WTC11 (cell line): ENCODE measurements at regions not wholly inside any gene's neighbourhood (a gene's known extent, or its start where the extent isn't known, plus 50 kb on each side); places are given as distances from the start of the nearest gene placed in this dataset.
"Not testable (repeated sequence)": the region's sequence is repeated elsewhere in the genome, so short reads cannot be mapped to it uniquely, and the experiment has no call there.

ENCODE experiments used
- ATAC-seq: fragments of 200-7000 bp; cut with Tn5 transposase; 2 replicates; pipeline ENCODE4 v1.10.0; 2021; ENCODE audit warnings: mild to moderate bottlenecking, moderate library complexity
- CTCF ChIA-PET: fragments of 300-600 bp; sonication (Branson Sonifier 250); formaldehyde crosslinking; loops from one replicate; lab custom pipeline; 2021; ENCODE audit warnings: antibody characterized with exemption; lab: Charles Lee
- POLR2A ChIA-PET: fragments of 350-600 bp; sonication (Branson Sonifier 250); formaldehyde crosslinking; loops from one replicate; lab custom pipeline; 2021; ENCODE audit warnings: antibody characterized with exemption; lab: Charles Lee
- DNase-seq: peaks from one replicate; pipeline ENCODE4 v3.0.0; 2021; ENCODE audit warnings: low spot score
- H3K27ac Mint-ChIP-seq: 2 replicates; pipeline ENCODE4 v1.8.0; 2021; ENCODE audit warnings: mixed read lengths
- H3K27me3 Mint-ChIP-seq: 2 replicates; pipeline ENCODE4 v1.8.0; 2021; ENCODE audit warnings: low read depth, mild to moderate bottlenecking, moderate library complexity, mixed read lengths
- H3K36me3 Mint-ChIP-seq: 2 replicates; pipeline ENCODE4 v1.8.0; 2021; ENCODE audit warnings: mixed read lengths
- H3K4me1 Mint-ChIP-seq: 2 replicates; pipeline ENCODE4 v1.8.0; 2022; ENCODE audit warnings: mixed read lengths
- H3K4me3 Mint-ChIP-seq: 2 replicates; pipeline ENCODE4 v1.8.0; 2021; ENCODE audit warnings: mild to moderate bottlenecking, moderate library complexity, mixed read lengths
- H3K9me3 Mint-ChIP-seq: 2 replicates; pipeline ENCODE4 v1.8.0; 2021; ENCODE audit warnings: mixed read lengths
- E2F1 ChIP-seq: sonication (generic); formaldehyde crosslinking; IDR thresholded peaks from 2 replicates; pipeline ENCODE4 v1.8.0; 2022; ENCODE audit warnings: mild to moderate bottlenecking, missing genetic modification reagents
- GRHL2 ChIP-seq: fragments of 250-450 bp; sonication (Bioruptor Pico); IDR thresholded peaks from 2 replicates; pipeline ENCODE4 v1.8.0; 2022; ENCODE audit warnings: mild to moderate bottlenecking, moderate library complexity; ENCODE audit not compliant: insufficient replicate concordance, severe bottlenecking
- HMGXB4 ChIP-seq: sonication (generic); formaldehyde crosslinking; IDR thresholded peaks from 2 replicates; pipeline ENCODE4 v1.8.1; 2023; ENCODE audit warnings: mild to moderate bottlenecking, moderate library complexity, missing genetic modification reagents
- JAZF1 ChIP-seq: fragments of 250-450 bp; sonication (Bioruptor Pico); IDR thresholded peaks from 2 replicates; pipeline ENCODE4 v1.9.0; 2021; ENCODE audit warnings: moderate library complexity, mild to moderate bottlenecking, inconsistent platforms
- PRRX2 ChIP-seq: fragments of 250-450 bp; sonication (Bioruptor Pico); IDR thresholded peaks from 2 replicates; pipeline ENCODE4 v1.8.0; 2021; ENCODE audit warnings: mild to moderate bottlenecking
- SOX15 ChIP-seq: fragments of 250-450 bp; sonication (Bioruptor Pico); IDR thresholded peaks from 2 replicates; pipeline ENCODE4 v1.9.0; 2021; ENCODE audit warnings: mild to moderate bottlenecking
- TCF7 ChIP-seq: sonication (generic); formaldehyde crosslinking; IDR thresholded peaks from 2 replicates; pipeline ENCODE4 v1.8.0; 2022; ENCODE audit warnings: mild to moderate bottlenecking, low read depth, missing genetic modification reagents, moderate library complexity
- TEAD1 ChIP-seq: sonication (generic); formaldehyde crosslinking; IDR thresholded peaks from 2 replicates; pipeline ENCODE4 v1.8.0; 2022; ENCODE audit warnings: mild to moderate bottlenecking, missing genetic modification reagents
- ZNF121 ChIP-seq: sonication (generic); formaldehyde crosslinking; IDR thresholded peaks from 2 replicates; pipeline ENCODE4 v1.8.0; 2023; ENCODE audit warnings: missing genetic modification reagents
- TF ChIP-seq, protein P1 (sequence below): fragments of 250-450 bp; sonication (Bioruptor Pico); IDR thresholded peaks from 2 replicates; pipeline ENCODE4 v1.9.0; 2021; ENCODE audit warnings: moderate library complexity, mild to moderate bottlenecking, inconsistent platforms, borderline replicate concordance
- TF ChIP-seq, protein P2 (sequence below): fragments of 250-450 bp; sonication (Bioruptor Pico); IDR thresholded peaks from 2 replicates; pipeline ENCODE4 v1.8.0; 2021; ENCODE audit warnings: mild to moderate bottlenecking
- TF ChIP-seq, protein P3 (sequence below): sonication (generic); formaldehyde crosslinking; IDR thresholded peaks from 2 replicates; pipeline ENCODE4 v1.8.0; 2023; ENCODE audit warnings: missing genetic modification reagents, mild to moderate bottlenecking, borderline replicate concordance

DNA sequence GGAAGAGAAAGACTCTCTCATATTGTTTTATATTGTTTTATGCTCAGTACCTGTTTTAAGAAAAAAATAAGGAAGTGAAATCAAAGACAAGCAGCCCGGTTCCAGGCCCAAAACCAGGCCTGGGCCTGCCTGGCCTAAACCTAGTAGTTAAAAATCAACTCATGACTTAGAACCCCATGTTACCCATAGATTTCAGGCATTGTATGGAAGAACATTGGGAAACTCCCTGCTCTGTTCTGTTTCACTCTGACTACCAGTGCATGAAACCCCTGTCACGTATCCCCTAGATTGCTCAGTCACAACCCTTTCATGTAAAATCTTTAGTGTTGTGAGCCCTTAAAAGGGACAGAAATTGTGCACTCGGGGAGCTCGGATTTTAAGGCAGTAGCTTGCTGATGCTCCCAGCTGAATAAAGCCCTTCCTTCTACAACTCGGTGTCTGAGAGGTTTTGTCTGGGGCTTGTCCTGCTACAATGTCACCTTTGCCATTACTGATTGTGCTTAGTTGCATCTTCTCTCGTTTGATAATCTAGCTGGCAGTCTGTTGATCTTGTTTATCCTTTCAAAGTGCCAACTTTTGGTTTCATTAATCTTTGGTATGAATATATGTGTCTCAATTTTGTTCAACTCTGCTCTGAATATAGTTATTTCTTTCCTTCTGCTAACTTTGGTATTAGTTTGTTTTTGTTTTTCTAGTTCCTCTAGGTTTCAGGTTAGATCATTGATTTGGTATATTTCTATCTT is 842.8 kb upstream of the NDST4 start:
- H3K27me3 Mint-ChIP-seq, H3K4me3 Mint-ChIP-seq, DNase-seq, H3K4me1 Mint-ChIP-seq, H3K27ac Mint-ChIP-seq, H3K9me3 Mint-ChIP-seq, CTCF ChIA-PET, POLR2A ChIA-PET, ATAC-seq, H3K36me3 Mint-ChIP-seq: not testable (repeated sequence)

- no peak for ATAC-seq
- peaks cover 12% of the 10 kb centered on the region for H3K4me1 Mint-ChIP-seq
These were observed 837.4 kb upstream of the NDST4 start for GRCh38 chr4:115950806-115951205.

GRCh38 chr4:115949974-115950743 is 836.7 kb upstream of the NDST4 start:
- Mint-ChIP-seq H3K36me3 (peaks cover 15% of the 10 kb centered on the region), H3K4me1 (peaks cover 12% of the 10 kb centered on the region), H3K9me3 (peaks cover 17% of the 10 kb centered on the region)
- H3K27me3 Mint-ChIP-seq, DNase-seq, POLR2A ChIA-PET, ATAC-seq, H3K27ac Mint-ChIP-seq, CTCF ChIA-PET, H3K4me3 Mint-ChIP-seq: not testable (repeated sequence)

More at GRCh38 chr4:115950806-115951205, 837.4 kb upstream of the NDST4 start:
- Mint-ChIP-seq H3K27me3 (peaks cover 2% of the 10 kb centered on the region; the same call in 1 of the 2 replicates), H3K9me3 (peaks cover 16% of the 10 kb centered on the region), H3K4me3 (no peak overlapping the region), H3K27ac (no peak overlapping the region), H3K36me3 (peaks cover 15% of the 10 kb centered on the region)
- CTCF ChIA-PET: no interaction called here
- DNase-seq: no peak
- no peak for TF ChIP-seq HMGXB4 (CRISPR knock-in tag)
- no peak for TF ChIP-seq PRRX2 (CRISPR knock-in tag)
- no peak for TF ChIP-seq GRHL2 (CRISPR knock-in tag)
- no peak for TF ChIP-seq TEAD1 (CRISPR knock-in tag)
- TF ChIP-seq ZNF121 (CRISPR knock-in tag): no peak
- POLR2A ChIA-PET: no interaction called here

DNA sequence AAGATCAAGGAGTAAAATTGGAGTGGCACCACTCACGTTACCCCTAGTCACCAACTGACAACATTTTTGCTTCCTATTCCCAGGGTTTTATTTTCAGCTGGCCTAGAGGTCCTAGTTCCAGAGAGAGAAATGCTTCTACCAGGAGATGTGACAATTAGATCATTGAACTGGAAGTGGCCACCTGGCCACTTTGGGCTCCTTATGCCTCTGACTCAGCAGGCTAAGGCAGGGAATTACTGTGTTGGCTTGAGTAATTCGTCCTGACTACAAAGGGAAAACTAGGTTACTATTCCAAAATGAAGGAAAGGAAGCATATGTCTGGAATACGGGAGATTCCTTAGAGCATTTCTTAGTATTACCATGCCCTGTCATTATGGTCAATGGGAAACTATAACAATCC is 831.6 kb upstream of the NDST4 start:
- Mint-ChIP-seq H3K4me1 (peaks cover 12% of the 10 kb centered on the region), H3K27ac (no peak overlapping the region), H3K4me3 (no peak overlapping the region), H3K9me3 (peaks cover 28% of the 10 kb centered on the region), H3K27me3 (no peaks in the 10 kb centered on the region), H3K36me3 (peaks cover 22% of the 10 kb centered on the region)
- ATAC-seq: no peak
- POLR2A ChIA-PET: no interaction called here
- CTCF ChIA-PET: no interaction called here
- no peak for DNase-seq
- TF ChIP-seq, protein P1, sequence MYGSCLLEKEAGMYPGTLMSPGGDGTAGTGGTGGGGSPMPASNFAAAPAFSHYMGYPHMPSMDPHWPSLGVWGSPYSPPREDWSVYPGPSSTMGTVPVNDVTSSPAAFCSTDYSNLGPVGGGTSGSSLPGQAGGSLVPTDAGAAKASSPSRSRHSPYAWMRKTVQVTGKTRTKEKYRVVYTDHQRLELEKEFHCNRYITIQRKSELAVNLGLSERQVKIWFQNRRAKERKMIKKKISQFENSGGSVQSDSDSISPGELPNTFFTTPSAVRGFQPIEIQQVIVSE: no peak
- TF ChIP-seq E2F1 (no peak), SOX15 (CRISPR knock-in tag) (no peak), TCF7 (no peak), JAZF1 (CRISPR knock-in tag) (no peak)
- TF ChIP-seq, protein P2, sequence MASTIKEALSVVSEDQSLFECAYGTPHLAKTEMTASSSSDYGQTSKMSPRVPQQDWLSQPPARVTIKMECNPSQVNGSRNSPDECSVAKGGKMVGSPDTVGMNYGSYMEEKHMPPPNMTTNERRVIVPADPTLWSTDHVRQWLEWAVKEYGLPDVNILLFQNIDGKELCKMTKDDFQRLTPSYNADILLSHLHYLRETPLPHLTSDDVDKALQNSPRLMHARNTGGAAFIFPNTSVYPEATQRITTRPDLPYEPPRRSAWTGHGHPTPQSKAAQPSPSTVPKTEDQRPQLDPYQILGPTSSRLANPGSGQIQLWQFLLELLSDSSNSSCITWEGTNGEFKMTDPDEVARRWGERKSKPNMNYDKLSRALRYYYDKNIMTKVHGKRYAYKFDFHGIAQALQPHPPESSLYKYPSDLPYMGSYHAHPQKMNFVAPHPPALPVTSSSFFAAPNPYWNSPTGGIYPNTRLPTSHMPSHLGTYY: no peak
- TF ChIP-seq, protein P3, sequence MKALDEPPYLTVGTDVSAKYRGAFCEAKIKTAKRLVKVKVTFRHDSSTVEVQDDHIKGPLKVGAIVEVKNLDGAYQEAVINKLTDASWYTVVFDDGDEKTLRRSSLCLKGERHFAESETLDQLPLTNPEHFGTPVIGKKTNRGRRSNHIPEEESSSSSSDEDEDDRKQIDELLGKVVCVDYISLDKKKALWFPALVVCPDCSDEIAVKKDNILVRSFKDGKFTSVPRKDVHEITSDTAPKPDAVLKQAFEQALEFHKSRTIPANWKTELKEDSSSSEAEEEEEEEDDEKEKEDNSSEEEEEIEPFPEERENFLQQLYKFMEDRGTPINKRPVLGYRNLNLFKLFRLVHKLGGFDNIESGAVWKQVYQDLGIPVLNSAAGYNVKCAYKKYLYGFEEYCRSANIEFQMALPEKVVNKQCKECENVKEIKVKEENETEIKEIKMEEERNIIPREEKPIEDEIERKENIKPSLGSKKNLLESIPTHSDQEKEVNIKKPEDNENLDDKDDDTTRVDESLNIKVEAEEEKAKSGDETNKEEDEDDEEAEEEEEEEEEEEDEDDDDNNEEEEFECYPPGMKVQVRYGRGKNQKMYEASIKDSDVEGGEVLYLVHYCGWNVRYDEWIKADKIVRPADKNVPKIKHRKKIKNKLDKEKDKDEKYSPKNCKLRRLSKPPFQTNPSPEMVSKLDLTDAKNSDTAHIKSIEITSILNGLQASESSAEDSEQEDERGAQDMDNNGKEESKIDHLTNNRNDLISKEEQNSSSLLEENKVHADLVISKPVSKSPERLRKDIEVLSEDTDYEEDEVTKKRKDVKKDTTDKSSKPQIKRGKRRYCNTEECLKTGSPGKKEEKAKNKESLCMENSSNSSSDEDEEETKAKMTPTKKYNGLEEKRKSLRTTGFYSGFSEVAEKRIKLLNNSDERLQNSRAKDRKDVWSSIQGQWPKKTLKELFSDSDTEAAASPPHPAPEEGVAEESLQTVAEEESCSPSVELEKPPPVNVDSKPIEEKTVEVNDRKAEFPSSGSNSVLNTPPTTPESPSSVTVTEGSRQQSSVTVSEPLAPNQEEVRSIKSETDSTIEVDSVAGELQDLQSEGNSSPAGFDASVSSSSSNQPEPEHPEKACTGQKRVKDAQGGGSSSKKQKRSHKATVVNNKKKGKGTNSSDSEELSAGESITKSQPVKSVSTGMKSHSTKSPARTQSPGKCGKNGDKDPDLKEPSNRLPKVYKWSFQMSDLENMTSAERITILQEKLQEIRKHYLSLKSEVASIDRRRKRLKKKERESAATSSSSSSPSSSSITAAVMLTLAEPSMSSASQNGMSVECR (CRISPR knock-in tag): no peak
